ENCODE measurements at regions not wholly inside any gene's neighbourhood (a gene's known extent, or its start where the extent isn't known, plus 50 kb on each side); places are given as distances from the start of the nearest gene placed in this dataset.

DNA sequence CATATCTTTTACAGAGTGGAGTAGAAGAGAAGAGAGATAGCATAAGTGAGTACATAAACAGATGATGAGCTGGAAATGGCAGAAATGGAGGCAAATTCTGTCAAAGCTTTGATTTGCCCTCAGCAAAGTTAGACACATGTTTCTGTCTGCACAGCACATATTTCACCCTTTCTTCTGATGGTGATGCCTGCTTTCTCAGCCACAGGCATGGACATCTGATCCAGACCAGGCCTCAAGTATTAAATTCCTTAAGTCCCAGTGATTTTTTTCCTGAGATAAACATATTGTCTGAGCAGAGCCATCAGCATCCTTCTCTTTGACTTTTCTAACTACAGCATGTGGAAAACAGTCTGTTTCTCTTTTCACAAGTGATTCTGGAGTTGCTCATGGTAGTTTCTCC is 409.8 kb downstream of the MAN2A1 start:
- Histone ChIP-seq H3K4me3 (ENCODE audit: low read depth in 1 of 2, low read length in 2 of 2) (no peak overlapping the region), H3K9me3 (ENCODE audit: control insufficient read depth in 1 of 2, low read length in 2 of 2) (no peaks in the 10 kb centered on the region), H3K4me1 (ENCODE audit: control insufficient read depth in 1 of 2, insufficient read depth in 2 of 2, low read length in 2 of 2) (no peaks in the 10 kb centered on the region), H3K27ac (ENCODE audit: low read length) (no peak overlapping the region), H3K36me3 (ENCODE audit: control insufficient read depth in 1 of 2, insufficient read depth in 2 of 2, low read length in 2 of 2) (no peaks in the 10 kb centered on the region), H3K27me3 (ENCODE audit: low read depth, low read length) (no peaks in the 10 kb centered on the region)

GRCh38 chr5:110103081-110103480 is 413.4 kb downstream of the MAN2A1 start:
- Histone ChIP-seq H3K4me3 (ENCODE audit: low read depth in 1 of 2, low read length in 2 of 2) (no peak overlapping the region), H3K9me3 (ENCODE audit: control insufficient read depth in 1 of 2, low read length in 2 of 2) (no peaks in the 10 kb centered on the region), H3K27ac (ENCODE audit: low read length) (no peak overlapping the region)

DNA sequence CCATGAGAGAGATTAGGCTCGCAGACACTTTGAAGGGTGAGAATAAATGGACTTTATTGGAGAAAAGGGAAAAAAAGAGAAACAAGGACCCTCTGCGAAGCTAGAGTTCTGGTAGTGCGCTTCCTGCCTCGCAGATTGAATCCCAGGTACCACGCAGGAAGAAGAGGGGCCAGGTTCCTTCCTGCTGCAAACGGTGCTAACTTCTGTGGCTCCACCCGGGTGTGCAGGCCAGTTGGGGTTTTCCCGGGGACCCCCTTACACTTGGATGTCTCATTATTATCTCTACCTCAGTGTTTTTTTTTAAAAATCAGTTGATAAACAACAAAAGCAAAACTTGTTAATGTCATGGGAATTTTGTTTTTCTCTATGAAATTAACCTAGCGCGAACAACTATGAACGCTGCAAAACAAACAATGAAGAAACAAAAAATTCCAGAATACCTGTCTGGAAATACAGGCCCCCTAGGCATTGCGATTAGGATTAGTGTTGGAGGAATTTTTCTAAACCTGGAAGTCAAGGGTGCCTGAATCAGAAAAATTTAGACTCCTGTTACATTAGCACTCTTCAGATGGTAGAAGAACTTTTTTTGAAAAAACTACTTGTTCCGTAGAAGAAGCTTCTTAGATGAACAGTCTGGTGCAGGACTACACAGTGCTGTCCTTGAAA is 414.5 kb downstream of the MAN2A1 start:
- Histone ChIP-seq H3K4me1 (ENCODE audit: control insufficient read depth in 1 of 2, insufficient read depth in 2 of 2, low read length in 2 of 2) (peaks cover 0 to 12% of the 10 kb centered on the region in 2 donors), H3K4me3 (ENCODE audit: low read depth in 1 of 2, low read length in 2 of 2) (no peak overlapping the region), H3K27ac (ENCODE audit: low read length) (no peak overlapping the region), H3K27me3 (ENCODE audit: low read depth, low read length) (no peaks in the 10 kb centered on the region), H3K9me3 (ENCODE audit: control insufficient read depth in 1 of 2, low read length in 2 of 2) (no peaks in the 10 kb centered on the region), H3K36me3 (ENCODE audit: control insufficient read depth in 1 of 2, insufficient read depth in 2 of 2, low read length in 2 of 2) (no peaks in the 10 kb centered on the region)

More at GRCh38 chr5:110103081-110103480, 413.4 kb downstream of the MAN2A1 start:
- no peaks in the 10 kb centered on the region for H3K36me3 ChIP-seq (ENCODE audit: control insufficient read depth in 1 of 2, insufficient read depth in 2 of 2, low read length in 2 of 2)
- H3K27me3 ChIP-seq (ENCODE audit: low read depth, low read length) = no peaks in the 10 kb centered on the region
- peaks cover 0 to 12% of the 10 kb centered on the region in 2 donors for H3K4me1 ChIP-seq (ENCODE audit: control insufficient read depth in 1 of 2, insufficient read depth in 2 of 2, low read length in 2 of 2)

DNA sequence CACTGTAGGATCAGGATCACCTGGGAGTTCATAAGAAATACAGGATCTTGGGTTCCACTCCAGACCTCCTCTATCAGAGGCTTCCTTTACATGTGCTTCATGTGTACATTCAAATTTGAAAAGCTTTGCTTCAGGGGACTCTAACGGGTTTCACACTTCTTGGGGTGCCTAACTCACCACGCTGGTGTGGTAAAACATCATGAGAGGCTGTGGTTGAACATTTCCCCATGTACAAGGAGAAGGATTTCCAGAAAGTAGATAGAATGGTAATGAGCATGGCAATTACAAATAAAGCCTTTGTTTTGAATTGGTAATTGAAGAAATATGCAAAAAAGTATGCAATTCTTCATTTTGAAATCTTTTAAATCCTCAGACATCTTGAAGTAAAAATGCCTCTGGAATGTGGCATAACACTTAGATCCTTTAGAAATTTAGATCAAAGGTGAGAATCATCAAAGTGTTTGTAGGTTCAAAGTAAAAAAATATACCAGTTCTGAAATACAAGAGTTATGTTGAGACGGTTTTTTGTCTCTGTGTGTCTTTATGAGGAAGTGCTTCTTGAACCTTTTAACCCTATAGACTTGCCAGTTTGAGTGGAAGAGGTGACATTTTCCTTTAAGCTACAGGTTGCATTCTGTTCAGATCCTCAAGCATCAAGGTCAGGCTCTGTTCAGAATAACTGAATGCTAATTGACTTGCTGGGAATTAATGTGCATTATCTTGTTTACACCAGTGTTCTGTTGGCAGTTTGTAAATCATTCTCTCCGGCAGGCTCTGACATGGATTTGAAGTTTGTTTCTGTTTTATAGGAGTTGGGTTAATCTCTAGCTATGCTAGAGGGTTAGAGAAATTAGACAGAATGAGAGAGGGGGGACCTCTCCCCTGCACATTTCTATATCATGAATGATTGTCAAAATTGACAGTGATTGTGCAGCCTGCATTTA is 415.3 kb downstream of the MAN2A1 start:
- Histone ChIP-seq H3K9me3 (ENCODE audit: control insufficient read depth in 1 of 2, low read length in 2 of 2) (no peaks in the 10 kb centered on the region), H3K36me3 (ENCODE audit: control insufficient read depth in 1 of 2, insufficient read depth in 2 of 2, low read length in 2 of 2) (no peaks in the 10 kb centered on the region), H3K27me3 (ENCODE audit: low read depth, low read length) (no peaks in the 10 kb centered on the region), H3K4me3 (ENCODE audit: low read depth in 1 of 2, low read length in 2 of 2) (no peak overlapping the region), H3K27ac (ENCODE audit: low read length) (no peak overlapping the region), H3K4me1 (ENCODE audit: control insufficient read depth in 1 of 2, insufficient read depth in 2 of 2, low read length in 2 of 2) (peaks cover 0 to 12% of the 10 kb centered on the region in 2 donors)

DNA sequence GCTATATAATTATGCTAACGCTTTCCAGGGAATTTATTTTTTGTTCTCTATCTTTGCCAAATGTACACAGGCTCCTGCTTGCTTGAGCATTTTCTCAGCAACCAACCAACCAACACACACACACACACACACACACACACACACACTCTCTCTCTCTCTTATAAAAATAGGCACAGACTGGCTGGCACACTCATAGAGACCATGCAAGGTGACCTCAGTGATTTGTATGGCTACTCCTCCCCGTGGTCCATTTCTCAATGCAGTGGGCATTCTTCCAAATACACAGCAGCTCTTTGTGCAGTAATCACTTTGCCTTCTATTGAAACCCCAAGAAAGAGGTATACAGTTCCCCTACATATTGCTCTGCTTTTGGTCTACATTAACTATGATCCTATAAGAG is 416.0 kb downstream of the MAN2A1 start:
- H3K4me1 ChIP-seq (ENCODE audit: control insufficient read depth in 1 of 2, insufficient read depth in 2 of 2, low read length in 2 of 2) = peaks cover 0 to 12% of the 10 kb centered on the region in 2 donors
- H3K4me3 ChIP-seq (ENCODE audit: low read depth in 1 of 2, low read length in 2 of 2) = no peak overlapping the region
- H3K36me3 ChIP-seq (ENCODE audit: control insufficient read depth in 1 of 2, insufficient read depth in 2 of 2, low read length in 2 of 2) = no peaks in the 10 kb centered on the region
- no peaks in the 10 kb centered on the region for H3K27me3 ChIP-seq (ENCODE audit: low read depth, low read length)
- no peaks in the 10 kb centered on the region for H3K9me3 ChIP-seq (ENCODE audit: control insufficient read depth in 1 of 2, low read length in 2 of 2)
- H3K27ac ChIP-seq (ENCODE audit: low read length) = no peak overlapping the region

- H3K36me3 ChIP-seq (ENCODE audit: control insufficient read depth in 1 of 2, insufficient read depth in 2 of 2, low read length in 2 of 2) = no peaks in the 10 kb centered on the region
Measured at GRCh38 chr5:110106750-110107149, 417.0 kb downstream of the MAN2A1 start.

DNA sequence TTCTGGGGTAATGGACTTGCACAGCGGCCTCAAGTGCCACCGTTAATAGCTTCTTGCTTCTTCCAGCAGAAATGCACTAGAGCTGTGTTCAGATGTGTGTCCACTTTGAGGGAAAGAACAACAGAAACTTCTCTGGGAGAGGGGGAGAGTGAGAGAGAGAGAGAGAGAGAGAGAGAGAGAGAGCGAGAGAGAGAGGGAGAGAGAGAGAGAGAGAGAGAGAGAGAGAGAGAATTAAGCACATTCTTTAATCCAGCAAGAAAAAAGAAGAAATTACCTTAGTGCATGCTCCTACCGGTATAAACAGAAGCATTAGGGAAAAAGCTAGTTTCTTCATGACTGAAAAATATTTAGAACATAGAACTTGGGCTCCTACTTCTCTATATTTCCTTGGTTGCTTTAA is 418.8 kb downstream of the MAN2A1 start:
- Histone ChIP-seq H3K27ac (ENCODE audit: low read length) (no peak overlapping the region), H3K4me1 (ENCODE audit: control insufficient read depth in 1 of 2, insufficient read depth in 2 of 2, low read length in 2 of 2) (peaks cover 0 to 12% of the 10 kb centered on the region in 2 donors), H3K36me3 (ENCODE audit: control insufficient read depth in 1 of 2, insufficient read depth in 2 of 2, low read length in 2 of 2) (no peaks in the 10 kb centered on the region), H3K4me3 (ENCODE audit: low read depth in 1 of 2, low read length in 2 of 2) (no peak overlapping the region), H3K9me3 (ENCODE audit: control insufficient read depth in 1 of 2, low read length in 2 of 2) (no peaks in the 10 kb centered on the region), H3K27me3 (ENCODE audit: low read depth, low read length) (no peaks in the 10 kb centered on the region)

More at GRCh38 chr5:110106750-110107149, 417.0 kb downstream of the MAN2A1 start:
- Histone ChIP-seq H3K4me1 (ENCODE audit: control insufficient read depth in 1 of 2, insufficient read depth in 2 of 2, low read length in 2 of 2) (peaks cover 0 to 12% of the 10 kb centered on the region in 2 donors), H3K27ac (ENCODE audit: low read length) (no peak overlapping the region), H3K4me3 (ENCODE audit: low read depth in 1 of 2, low read length in 2 of 2) (no peak overlapping the region), H3K9me3 (ENCODE audit: control insufficient read depth in 1 of 2, low read length in 2 of 2) (no peaks in the 10 kb centered on the region), H3K27me3 (ENCODE audit: low read depth, low read length) (no peaks in the 10 kb centered on the region)

DNA sequence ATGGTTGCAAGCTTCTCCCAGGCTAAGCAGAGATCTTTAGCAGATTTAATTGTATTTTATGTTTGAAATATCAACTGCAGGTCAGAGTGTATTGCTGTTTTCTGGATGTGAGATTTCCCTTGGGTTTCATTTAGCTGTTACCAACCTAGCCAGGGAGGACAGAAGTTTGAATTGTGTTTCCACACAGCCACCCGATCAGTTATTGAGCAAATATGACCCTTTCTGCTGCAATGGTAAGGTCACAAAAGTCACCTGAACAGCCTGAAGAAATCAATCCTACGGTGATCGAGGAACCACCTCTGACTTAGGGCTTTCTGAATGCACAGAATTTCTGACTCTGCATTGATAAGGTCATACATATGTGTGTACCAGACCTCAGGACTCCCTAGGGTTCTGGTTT is 419.9 kb downstream of the MAN2A1 start:
- Histone ChIP-seq H3K27me3 (ENCODE audit: low read depth, low read length) (no peaks in the 10 kb centered on the region), H3K4me1 (ENCODE audit: control insufficient read depth in 1 of 2, insufficient read depth in 2 of 2, low read length in 2 of 2) (peaks cover 0 to 12% of the 10 kb centered on the region in 2 donors)

DNA sequence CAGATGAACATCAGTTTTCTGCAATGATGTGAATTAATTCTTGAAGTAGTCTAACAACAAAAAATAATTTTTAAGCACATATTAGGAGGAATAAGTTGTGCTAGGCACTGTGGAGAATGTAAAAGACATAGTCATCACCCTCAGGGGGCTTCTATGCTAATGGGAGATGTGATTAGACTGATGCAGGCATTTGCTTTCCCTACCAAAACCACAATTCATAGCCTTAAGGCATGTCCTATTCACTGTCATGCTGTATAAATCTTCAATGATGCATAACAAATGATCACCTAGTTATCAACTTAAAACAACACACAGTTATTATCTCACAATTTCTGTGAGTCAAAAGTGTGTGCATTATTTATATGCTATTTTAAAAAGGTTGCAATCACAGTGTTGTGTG is 422.6 kb downstream of the MAN2A1 start:
- peaks cover 0 to 8% of the 10 kb centered on the region in 2 donors for H3K9me3 ChIP-seq (ENCODE audit: control insufficient read depth in 1 of 2, low read length in 2 of 2)

More for the DNA sequence above, 419.9 kb downstream of the MAN2A1 start:
- no peaks in the 10 kb centered on the region for H3K36me3 ChIP-seq (ENCODE audit: control insufficient read depth in 1 of 2, insufficient read depth in 2 of 2, low read length in 2 of 2)
- H3K27ac ChIP-seq (ENCODE audit: low read length) = no peak overlapping the region
- no peaks in the 10 kb centered on the region for H3K9me3 ChIP-seq (ENCODE audit: control insufficient read depth in 1 of 2, low read length in 2 of 2)
- no peak overlapping the region for H3K4me3 ChIP-seq (ENCODE audit: low read depth in 1 of 2, low read length in 2 of 2)

DNA sequence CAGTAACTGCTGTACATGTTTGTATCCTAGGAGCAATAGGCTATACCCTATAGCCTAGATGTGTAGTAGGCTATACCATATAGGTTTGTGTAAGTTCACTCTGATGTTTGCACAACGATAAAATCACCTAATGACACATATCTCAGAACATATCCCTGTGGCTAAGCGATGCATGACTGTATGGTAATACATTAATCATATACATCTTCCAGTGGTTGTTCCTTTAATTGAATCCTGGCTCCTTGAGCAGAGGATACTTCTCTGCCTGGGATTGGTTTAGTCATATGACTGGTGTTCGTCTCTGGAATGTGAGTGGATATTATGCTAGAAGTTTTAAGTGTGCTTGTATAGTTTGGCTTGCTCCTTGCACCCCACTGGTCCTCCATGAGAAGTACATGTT is 425.8 kb downstream of the MAN2A1 start:
- no peak overlapping the region for H3K4me3 ChIP-seq (ENCODE audit: low read depth in 1 of 2, low read length in 2 of 2)
- H3K27ac ChIP-seq (ENCODE audit: low read length) = no peak overlapping the region
- no peaks in the 10 kb centered on the region for H3K27me3 ChIP-seq (ENCODE audit: low read depth, low read length)
- no peaks in the 10 kb centered on the region for H3K4me1 ChIP-seq (ENCODE audit: control insufficient read depth in 1 of 2, insufficient read depth in 2 of 2, low read length in 2 of 2)
- H3K36me3 ChIP-seq (ENCODE audit: control insufficient read depth in 1 of 2, insufficient read depth in 2 of 2, low read length in 2 of 2) = no peaks in the 10 kb centered on the region
- peaks cover 0 to 22% of the 10 kb centered on the region in 2 donors for H3K9me3 ChIP-seq (ENCODE audit: control insufficient read depth in 1 of 2, low read length in 2 of 2)

More for the DNA sequence above, 422.6 kb downstream of the MAN2A1 start:
- Histone ChIP-seq H3K4me3 (ENCODE audit: low read depth in 1 of 2, low read length in 2 of 2) (no peak overlapping the region), H3K4me1 (ENCODE audit: control insufficient read depth in 1 of 2, insufficient read depth in 2 of 2, low read length in 2 of 2) (no peaks in the 10 kb centered on the region), H3K27me3 (ENCODE audit: low read depth, low read length) (no peaks in the 10 kb centered on the region), H3K27ac (ENCODE audit: low read length) (no peak overlapping the region), H3K36me3 (ENCODE audit: control insufficient read depth in 1 of 2, insufficient read depth in 2 of 2, low read length in 2 of 2) (no peaks in the 10 kb centered on the region)

DNA sequence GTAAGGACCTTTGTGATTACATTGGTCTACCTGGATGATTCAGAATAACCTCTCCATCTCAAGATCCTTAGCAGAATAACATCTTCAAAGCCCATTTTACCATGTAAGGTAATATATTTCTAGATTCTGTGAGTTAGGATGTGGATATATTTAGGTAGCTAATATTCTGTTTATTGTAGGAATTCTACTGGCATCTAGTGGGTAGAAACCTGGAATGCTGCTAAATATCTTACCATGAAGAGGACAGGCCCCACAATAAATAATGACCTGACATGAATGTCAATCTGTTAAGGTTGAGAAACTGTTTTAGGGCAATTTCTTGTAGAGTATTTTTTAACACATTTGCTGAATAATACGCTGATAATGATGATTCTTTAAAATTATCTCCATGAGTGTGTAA is 426.8 kb downstream of the MAN2A1 start:
- Histone ChIP-seq H3K27ac (ENCODE audit: low read length) (no peak overlapping the region), H3K36me3 (ENCODE audit: control insufficient read depth in 1 of 2, insufficient read depth in 2 of 2, low read length in 2 of 2) (no peaks in the 10 kb centered on the region), H3K9me3 (ENCODE audit: control insufficient read depth in 1 of 2, low read length in 2 of 2) (peaks cover 0 to 22% of the 10 kb centered on the region in 2 donors), H3K4me1 (ENCODE audit: control insufficient read depth in 1 of 2, insufficient read depth in 2 of 2, low read length in 2 of 2) (no peaks in the 10 kb centered on the region), H3K27me3 (ENCODE audit: low read depth, low read length) (no peaks in the 10 kb centered on the region), H3K4me3 (ENCODE audit: low read depth in 1 of 2, low read length in 2 of 2) (no peak overlapping the region)

All from muscle layer of duodenum (tissue), 2 donors.